Astrocyte of the spinal cord (primary cell): ENCODE measurements at regions not wholly inside any gene's neighbourhood (a gene's known extent, or its start where the extent isn't known, plus 50 kb on each side); places are given as distances from the start of the nearest gene placed in this dataset.

ENCODE experiments used
- DNase-seq: peaks from one replicate; pipeline ENCODE4 v3.0.0; 2011; ENCODE audit warnings: low read depth, low spot score
- H3K4me3 ChIP-seq: 2 replicates; pipeline ENCODE4 v1.5.1; 2011; ENCODE audit warnings: low read depth, mild to moderate bottlenecking, low read length, moderate library complexity
- CTCF ChIP-seq: IDR thresholded peaks from 2 replicates; pipeline ENCODE4 v1.5.1; 2012; ENCODE audit warnings: low read depth, mild to moderate bottlenecking, low read length, inconsistent platforms
- in situ Hi-C: cut with HindIII; loops from 2 replicates; pipeline ENCODE4 v1.10.0; 2017; ENCODE audit warnings: low sequenced_read_pairs

DNA sequence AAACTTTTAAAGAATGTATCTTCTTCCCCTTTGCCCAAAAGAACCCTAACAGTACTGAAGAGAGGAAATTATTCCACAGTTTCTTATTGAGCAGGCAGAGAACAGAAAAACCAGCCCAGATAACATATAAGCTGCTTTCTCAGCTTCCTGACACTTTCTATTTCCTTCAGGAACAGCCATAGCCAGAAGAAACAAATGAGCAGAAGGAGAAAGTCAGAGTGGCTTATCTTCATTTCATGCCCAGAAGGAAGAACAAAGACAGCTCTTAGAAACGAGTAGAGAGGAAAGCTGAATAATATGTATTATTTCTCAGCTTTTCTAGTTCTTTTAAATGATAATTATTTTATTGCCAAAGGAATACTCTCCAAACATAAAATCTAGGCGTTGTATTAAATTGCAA lies 793.7 kb downstream of the GRIK2 start:
- no peak for DNase-seq
- no peak for TF ChIP-seq CTCF
- in situ Hi-C loops: no loop called here
- H3K4me3 ChIP-seq: no peak overlapping the region

DNA sequence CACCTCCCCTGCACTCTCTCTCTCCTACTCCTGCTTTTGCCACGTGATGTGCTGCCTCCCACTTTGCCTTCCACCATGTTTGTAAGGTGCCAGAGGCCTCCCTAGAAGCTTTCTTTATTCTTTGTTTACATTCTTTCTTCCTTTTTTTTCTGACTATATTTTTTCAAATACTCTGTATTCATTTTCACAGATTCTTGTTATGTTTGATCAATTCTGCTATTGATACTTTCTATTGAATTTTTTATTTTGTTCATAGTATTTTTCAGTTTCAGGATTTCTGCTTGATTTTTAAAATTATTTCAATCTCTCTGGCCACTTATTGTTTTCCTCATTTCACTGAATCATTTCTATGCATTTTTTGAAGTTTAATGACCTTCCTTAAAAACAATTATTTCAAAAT lies 801.8 kb downstream of the GRIK2 start:
- DNase-seq: no peak
- H3K4me3 ChIP-seq: no peak overlapping the region
- TF ChIP-seq CTCF: no peak
- in situ Hi-C loops: no loop called here

GRCh38 chr6:102197211-102197610 lies 803.7 kb downstream of the GRIK2 start:
- no peak overlapping the region for H3K4me3 ChIP-seq
- in situ Hi-C loops: no loop called here
- DNase-seq: no peak
- TF ChIP-seq CTCF: no peak

DNA sequence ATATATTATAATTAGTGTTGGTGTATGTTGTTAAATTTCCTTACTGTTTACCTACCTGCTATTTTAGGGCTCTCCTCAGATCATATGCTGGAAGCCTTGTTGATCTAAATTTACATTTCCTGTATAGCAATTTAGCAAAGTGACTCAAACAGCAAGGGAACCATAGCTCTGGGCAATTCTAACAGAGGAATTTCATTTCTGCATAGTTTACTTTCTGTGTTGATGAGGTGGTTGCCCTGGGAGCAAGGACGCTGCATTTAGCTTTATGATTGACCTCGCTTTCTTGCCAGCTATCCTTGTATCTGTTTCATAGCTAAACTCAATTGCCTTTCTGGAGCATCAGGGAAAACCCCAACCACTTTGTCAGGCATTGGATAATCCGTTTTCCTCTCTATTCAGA lies 810.8 kb downstream of the GRIK2 start:
- in situ Hi-C loops: no loop called here
- DNase-seq: no peak
- no peak for TF ChIP-seq CTCF
- H3K4me3 ChIP-seq: no peak overlapping the region

DNA sequence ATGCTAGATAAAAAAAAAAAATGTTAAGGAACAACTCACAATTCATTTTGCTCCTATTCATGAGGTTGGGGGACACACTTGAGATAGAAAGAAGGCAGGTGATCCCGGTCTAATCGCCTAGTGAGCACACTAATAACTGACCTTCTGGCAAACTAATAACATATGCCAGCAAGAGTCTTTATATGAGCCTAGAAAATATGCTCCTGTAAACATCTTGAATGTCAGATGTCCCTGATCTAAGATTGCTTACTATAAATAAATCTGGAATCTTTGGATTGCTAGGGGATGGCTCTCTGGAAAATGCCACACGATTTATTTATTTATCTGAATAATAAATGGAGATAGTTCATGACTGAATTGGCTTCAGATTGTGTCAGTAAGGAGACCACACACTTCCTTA lies 821.9 kb downstream of the GRIK2 start:
- TF ChIP-seq CTCF: no peak
- in situ Hi-C loops: no loop called here
- no peak for DNase-seq
- no peak overlapping the region for H3K4me3 ChIP-seq

DNA sequence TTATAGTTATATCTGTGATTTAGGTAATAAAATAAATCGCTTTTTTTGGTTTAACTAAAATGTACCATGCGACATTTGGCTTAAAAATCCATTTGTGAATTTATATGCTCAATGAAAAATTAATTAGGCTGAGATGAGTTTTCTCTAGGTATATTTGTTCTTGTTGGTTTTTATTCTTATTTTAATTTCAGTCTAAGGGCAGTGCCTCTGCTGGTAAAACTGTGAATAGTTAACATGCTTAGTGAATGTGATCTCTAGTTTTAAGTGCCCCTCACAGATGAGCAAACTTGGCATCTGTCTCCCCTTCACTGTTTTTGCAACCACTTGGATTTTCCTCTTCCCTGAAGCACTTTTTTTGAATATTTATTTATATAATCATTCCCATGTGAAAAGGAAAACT lies 822.7 kb downstream of the GRIK2 start:
- H3K4me3 ChIP-seq: no peak overlapping the region
- in situ Hi-C loops: no loop called here
- no peak for DNase-seq
- TF ChIP-seq CTCF: no peak

GRCh38 chr6:102223942-102224341 lies 830.4 kb downstream of the GRIK2 start:
- TF ChIP-seq CTCF: no peak
- in situ Hi-C loops: no loop called here
- H3K4me3 ChIP-seq: no peak overlapping the region
- no peak for DNase-seq
